AG04450 (cell line): ENCODE measurements at regions not wholly inside any gene's neighbourhood (a gene's known extent, or its start where the extent isn't known, plus 50 kb on each side); places are given as distances from the start of the nearest gene placed in this dataset.

Experiments used
- CTCF ChIA-PET: fragments of 300-600, 350-600 bp; formaldehyde crosslinking; extraction: SDS; loops from one replicate; lab custom pipeline; 2022; ENCODE audit warnings: antibody characterized with exemption, inconsistent platforms; lab: Charles Lee
- POLR2A ChIA-PET: fragments of 350-600 bp; formaldehyde crosslinking; extraction: SDS; loops from one replicate; lab custom pipeline; 2021; ENCODE audit warnings: antibody characterized with exemption, inconsistent platforms; lab: Yijun Ruan, JAX
- DNase-seq: peaks from one replicate; pipeline ENCODE4 v3.0.0-alpha.2; 2011; ENCODE audit warnings: low read depth, low spot score
- H3K27ac ChIP-seq: one replicate; pipeline ENCODE4 v1.5.1; 2012; ENCODE audit warnings: low read depth, low read length, control low read depth
- H3K27me3 ChIP-seq: one replicate; pipeline ENCODE4 v1.6.0; 2012; ENCODE audit warnings: low read length; ENCODE audit not compliant: control insufficient read depth, insufficient read depth
- H3K4me3 ChIP-seq: 2 replicates; pipeline ENCODE4 v1.5.1; 2011; ENCODE audit warnings: mild to moderate bottlenecking, low read depth, low read length, control low read depth
- H3K9me3 ChIP-seq: 2 replicates; pipeline ENCODE4 v1.5.1; 2012; ENCODE audit warnings: low read length; ENCODE audit not compliant: control insufficient read depth, insufficient read depth
- CTCF ChIP-seq: IDR thresholded peaks from 2 replicates; pipeline ENCODE4 v1.5.1; 2011; ENCODE audit warnings: low read depth, low read length, control low read depth, inconsistent platforms

- no peak for TF ChIP-seq CTCF
- H3K9me3 ChIP-seq, result peaks cover 19% of the 10 kb centered on the region
- H3K27me3 ChIP-seq, result no peaks in the 10 kb centered on the region
- CTCF ChIA-PET, result no interaction called here
- no peak overlapping the region for H3K4me3 ChIP-seq
- DNase-seq, result no peak
- POLR2A ChIA-PET, result no interaction called here
- H3K27ac ChIP-seq, result no peak overlapping the region
Observed at GRCh38 chr11:134807997-134808396, 396.0 kb upstream of the B3GAT1 start.

GRCh38 chr11:134802598-134802997 lies 390.6 kb upstream of the B3GAT1 start:
- H3K27me3 ChIP-seq, result peaks cover 3% of the 10 kb centered on the region
- H3K27ac ChIP-seq, result no peak overlapping the region
- TF ChIP-seq CTCF, result no peak
- no peak overlapping the region for H3K4me3 ChIP-seq
- peaks cover 43% of the 10 kb centered on the region for H3K9me3 ChIP-seq
- no peak for DNase-seq
- POLR2A ChIA-PET, result no interaction called here
- CTCF ChIA-PET, result no interaction called here

GRCh38 chr11:134802116-134802515 lies 390.1 kb upstream of the B3GAT1 start:
- no peak for DNase-seq
- Histone ChIP-seq H3K4me3 (no peak overlapping the region), H3K27me3 (peaks cover 3% of the 10 kb centered on the region), H3K9me3 (peaks cover 45% of the 10 kb centered on the region), H3K27ac (no peak overlapping the region)
- POLR2A ChIA-PET, result no interaction called here
- CTCF ChIA-PET, result no interaction called here
- TF ChIP-seq CTCF, result no peak

- ChIA-PET POLR2A (no interaction called here), CTCF (no interaction called here)
- DNase-seq, result no peak
- TF ChIP-seq CTCF, result no peak
- Histone ChIP-seq H3K9me3 (peaks cover 45% of the 10 kb centered on the region), H3K27me3 (peaks cover 3% of the 10 kb centered on the region), H3K4me3 (no peak overlapping the region), H3K27ac (no peak overlapping the region)
Observed at GRCh38 chr11:134801570-134801969, 389.5 kb upstream of the B3GAT1 start.

GRCh38 chr11:134800826-134801225 lies 388.8 kb upstream of the B3GAT1 start:
- Histone ChIP-seq H3K27me3 (peaks cover 3% of the 10 kb centered on the region), H3K4me3 (no peak overlapping the region), H3K27ac (no peak overlapping the region), H3K9me3 (peaks cover 38% of the 10 kb centered on the region)
- CTCF ChIA-PET, result no interaction called here
- TF ChIP-seq CTCF, result no peak
- DNase-seq, result no peak
- POLR2A ChIA-PET, result no interaction called here
